ENCODE measurements at regions not wholly inside any gene's neighbourhood (a gene's known extent, or its start where the extent isn't known, plus 50 kb on each side); places are given as distances from the start of the nearest gene placed in this dataset.

GRCh38 chr1:90502696-90503095 lies 214.4 kb downstream of the BARHL2 start (continued):
- TF ChIP-seq ZNF350 (CRISPR knock-in tag; IDR thresholded peaks at IDR 0.05; ENCODE audit: borderline replicate concordance, low read depth) (no peak), MED13 (CRISPR knock-in tag; IDR thresholded peaks at IDR 0.05) (no peak), AFF4 (CRISPR knock-in tag; IDR thresholded peaks at IDR 0.05) (no peak), PITX1 (CRISPR knock-in tag; IDR thresholded peaks at IDR 0.05) (no peak), ZNF574 (CRISPR knock-in tag; IDR thresholded peaks at IDR 0.05) (no peak), ZNF777 (CRISPR knock-in tag; IDR thresholded peaks at IDR 0.05) (no peak), KLF9 (CRISPR knock-in tag; IDR thresholded peaks at IDR 0.05; ENCODE audit: low read depth) (no peak), HIC2 (CRISPR knock-in tag; IDR thresholded peaks at IDR 0.05; ENCODE audit: low read depth) (no peak), TAF1 (CRISPR knock-in tag; IDR thresholded peaks at IDR 0.05) (no peak), ATF2 (CRISPR knock-in tag; IDR thresholded peaks at IDR 0.05) (no peak)

Data from HepG2 (cell line).